Stimulated activated CD4-positive, alpha-beta T cell treated with anti-CD3 and anti-CD28 coated beads, TNF-alpha, amount 100 ng/mL, for 24 hours (primary cell): ENCODE measurements at regions not wholly inside any gene's neighbourhood (a gene's known extent, or its start where the extent isn't known, plus 50 kb on each side); places are given as distances from the start of the nearest gene placed in this dataset.
"Not testable (repeated sequence)": the region's sequence is repeated elsewhere in the genome, so short reads cannot be mapped to it uniquely, and the experiment has no call there.

Experiments used
- DNase-seq, 3 experiments: peaks; one replicate each; pipeline ENCODE4 v3.0.0-alpha.2; 2020; ENCODE audit warnings: low read depth in 3 of 3

DNA sequence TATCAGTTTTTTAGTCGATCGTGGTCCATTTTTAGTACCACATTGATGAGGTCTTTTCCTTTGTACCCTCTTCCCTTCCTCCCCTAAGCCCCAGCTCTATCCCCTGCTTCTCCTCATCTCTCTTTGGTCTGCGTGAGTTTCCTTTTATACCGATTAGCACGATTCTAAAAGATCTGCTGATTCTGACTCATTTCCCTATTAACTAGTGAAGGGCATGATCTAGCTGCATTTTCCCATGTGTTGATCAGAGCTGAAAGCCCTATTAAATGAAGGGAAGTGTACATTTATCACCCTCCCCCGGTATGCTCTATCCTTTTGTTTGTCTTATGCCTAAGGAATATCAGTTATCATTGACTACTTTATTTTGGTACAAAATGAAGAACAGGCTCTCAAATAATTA is 181.7 kb upstream of the NPY2R start:
- no peak for DNase-seq

DNA sequence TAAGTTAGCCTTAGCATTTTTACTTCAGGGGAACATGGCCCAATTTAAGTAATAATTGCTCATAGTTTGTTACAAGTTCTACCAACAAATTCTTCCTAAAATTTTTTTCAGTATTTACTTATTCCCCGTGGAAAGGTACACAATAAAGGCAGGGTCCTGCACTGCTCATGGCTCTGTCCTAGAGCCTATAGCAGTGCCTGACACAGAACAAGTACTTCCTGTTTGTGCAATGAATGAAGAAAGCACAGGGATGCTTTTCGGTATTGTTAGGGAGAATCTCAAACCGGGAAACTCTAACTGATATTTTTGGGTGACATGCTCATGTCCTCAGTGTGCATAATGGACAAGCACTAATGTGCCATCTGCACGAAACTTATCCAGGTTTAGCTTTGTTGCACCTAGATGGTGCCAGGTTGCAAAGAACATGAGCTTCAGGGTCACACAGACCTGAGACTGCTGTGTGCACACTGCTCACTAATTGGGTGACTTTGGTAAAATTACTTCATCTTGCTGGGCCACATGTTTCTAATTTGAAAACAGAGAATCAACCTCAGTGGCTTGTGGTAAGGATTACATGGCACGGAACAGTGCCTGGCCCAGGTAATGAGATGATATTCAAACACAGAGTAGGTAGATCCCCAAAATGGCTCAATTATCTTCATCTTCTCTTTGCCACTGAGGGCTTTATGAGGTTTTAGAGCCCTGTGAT is 175.8 kb upstream of the NPY2R start:
- no peak for DNase-seq

DNA sequence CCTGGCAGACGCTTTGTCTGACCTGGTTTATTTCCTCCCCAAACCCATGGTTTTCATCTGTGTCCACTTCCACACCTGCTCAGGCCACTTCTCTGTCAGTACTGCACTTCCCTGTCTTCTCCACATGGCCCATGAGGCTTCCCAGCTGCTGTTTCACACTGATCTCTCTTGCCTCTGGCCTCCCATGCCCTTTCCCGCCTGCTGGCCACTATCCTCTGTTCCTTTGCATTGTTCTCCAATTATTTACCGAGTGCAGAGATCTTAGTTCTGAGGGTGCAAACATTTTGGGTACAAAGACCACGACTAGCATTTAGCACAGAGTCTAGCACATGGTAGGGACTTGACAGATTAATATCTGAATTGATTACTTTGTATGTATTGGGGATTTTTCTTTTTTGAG is 174.8 kb upstream of the NPY2R start:
- DNase-seq, result no peak

DNA sequence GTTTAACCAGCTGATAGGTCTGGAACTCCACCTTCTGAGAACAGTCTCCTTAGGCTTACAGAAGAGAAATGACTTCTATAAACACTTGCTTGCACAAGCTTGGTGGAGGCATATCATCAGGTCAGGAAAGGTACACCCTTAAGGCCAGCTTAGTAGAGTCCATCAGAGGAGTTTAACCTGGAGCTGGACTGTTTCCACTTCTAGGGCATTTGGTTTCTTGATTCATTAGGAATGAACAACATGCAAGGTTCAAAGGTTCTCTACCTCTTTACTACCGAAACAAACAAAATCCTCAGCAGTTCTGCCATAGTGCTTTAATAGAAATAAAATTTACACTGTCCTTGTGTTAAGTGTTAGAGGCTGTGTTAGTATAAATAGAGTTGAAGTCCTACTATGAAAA is 171.4 kb upstream of the NPY2R start:
- DNase-seq, result no peak

DNA sequence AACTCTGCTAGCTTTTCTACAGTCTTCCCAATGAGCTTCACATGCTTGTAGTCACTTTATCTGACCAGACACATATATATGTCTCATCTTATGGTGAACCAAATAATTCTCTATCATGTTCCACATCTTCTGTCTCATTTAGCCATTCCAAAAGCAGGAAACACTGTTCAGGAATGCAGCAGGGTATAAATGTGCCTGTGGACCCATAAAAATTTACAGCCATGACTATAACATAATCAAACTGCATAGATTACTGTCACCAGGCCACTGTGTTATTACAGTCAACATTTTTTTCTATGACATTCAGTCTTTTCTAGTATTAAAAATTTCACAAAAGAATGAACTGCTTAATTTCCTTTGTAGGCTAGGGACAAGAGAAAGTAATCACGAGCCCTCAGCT is 170.0 kb upstream of the NPY2R start:
- no peak for DNase-seq

DNA sequence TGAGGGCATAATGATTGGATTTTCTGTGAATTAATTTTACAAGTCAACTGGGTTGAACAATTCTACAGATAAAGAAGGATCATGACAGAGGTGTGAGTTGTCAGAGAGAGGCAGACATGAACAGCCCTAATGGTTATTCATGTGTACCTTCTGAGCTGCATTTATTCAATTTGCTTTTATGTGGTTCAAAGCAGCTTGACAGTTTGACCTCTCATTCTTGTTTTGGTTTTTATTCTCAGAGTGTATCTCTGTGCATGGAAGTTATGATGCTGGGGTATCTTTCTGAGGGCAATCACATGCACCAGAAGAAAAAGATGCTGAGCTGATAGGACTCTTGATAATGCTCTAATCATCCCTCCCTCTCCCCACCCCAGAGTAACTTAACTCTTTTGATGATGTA is 169.3 kb upstream of the NPY2R start:
- no peak for DNase-seq

DNA sequence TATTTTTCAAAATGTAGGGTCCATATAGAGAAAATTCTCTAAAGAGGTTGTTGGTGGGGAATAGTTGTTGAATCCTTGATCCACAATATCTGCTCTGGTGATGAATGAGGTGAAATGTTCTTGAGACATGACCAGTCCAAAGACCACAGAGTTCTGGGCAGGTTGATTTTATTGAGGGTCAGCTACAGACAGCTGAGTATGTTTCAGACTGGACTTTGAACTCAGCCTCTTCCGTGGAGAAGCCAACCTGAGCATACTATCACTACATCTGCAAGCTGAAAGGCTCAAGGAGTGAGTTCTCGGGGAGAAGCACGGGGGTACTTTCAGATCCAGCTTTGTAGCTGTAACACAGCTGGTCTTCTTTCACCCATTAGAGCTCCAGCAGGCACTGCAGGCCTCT is 168.4 kb upstream of the NPY2R start:
- no peak for DNase-seq

DNA sequence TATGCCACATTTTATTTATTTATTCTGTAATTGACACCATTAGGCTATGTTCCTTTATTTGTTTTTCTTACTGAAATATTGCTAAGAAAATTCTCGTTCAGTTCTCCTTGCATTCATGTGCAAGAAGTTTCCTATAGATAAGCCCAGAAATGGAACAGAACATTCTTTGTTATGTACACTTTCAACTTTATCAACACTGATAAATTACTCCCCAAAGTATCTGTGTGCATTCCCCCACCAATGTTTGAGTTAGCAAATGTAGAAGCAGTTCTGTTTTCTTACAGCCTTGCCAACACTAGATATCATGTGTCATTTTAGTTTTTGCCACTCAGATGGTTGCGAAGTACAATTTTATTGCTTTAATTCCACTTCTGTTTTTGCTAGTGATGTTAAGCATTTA is 166.4 kb upstream of the NPY2R start:
- DNase-seq, result no peak

DNA sequence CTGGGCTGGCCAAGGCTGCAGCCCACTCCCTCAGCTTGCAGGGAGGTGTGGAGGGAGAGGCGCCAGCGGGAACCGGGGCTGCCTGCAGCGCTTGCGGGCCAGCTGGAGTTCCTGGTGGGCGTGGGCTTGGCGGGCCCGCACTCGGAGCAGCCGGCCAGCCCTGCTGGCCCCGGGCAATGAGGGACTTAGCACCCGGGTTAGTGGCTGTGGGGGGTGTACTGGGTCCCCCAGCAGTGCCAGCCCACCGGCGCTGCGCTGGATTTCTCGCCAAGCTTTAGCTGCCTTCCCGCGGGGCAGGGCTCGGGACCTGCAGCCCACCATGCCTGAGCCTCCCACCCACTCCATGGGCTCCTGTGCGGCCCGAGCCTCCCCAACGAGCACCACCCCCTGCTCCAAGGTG is 164.2 kb upstream of the NPY2R start:
- not testable (repeated sequence) for DNase-seq

DNA sequence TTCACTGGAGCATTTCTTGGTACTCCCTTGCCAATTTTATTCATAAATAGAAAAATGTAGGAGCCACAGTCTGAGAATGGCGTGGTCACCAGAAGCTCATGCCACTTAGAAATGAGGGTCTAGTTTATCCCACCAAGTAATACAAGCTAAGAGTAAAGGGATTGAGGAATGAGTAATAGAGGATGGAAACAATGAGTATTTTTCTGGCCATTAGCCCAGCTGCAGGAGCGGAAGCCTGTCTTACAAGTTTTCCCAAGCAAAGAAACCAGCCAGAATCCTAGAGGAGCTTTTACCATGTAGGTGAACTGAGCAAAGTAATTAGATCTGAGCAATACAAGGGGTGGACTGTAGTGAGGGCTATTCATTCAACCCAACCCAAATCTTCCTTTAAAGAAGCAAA is 160.7 kb upstream of the NPY2R start:
- DNase-seq, result no peak

DNA sequence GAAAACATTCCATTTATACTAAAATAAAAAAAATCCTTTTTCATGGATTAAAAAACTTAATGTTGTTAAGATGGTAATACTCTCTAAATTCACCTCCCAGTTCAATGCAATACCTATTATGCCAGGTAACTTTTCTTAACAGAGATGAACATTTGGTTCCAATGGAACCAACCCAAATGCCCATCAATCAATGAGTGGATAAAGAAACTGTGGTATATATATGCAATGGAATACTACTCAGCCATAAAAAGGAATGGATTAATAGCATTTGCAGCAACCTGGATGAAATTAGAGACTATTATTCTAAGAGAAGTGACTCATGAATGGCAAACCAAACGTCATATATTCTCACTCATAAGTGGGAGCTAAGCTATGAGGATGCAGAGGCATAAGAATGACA is 154.4 kb upstream of the NPY2R start:
- not testable (repeated sequence) for DNase-seq

DNA sequence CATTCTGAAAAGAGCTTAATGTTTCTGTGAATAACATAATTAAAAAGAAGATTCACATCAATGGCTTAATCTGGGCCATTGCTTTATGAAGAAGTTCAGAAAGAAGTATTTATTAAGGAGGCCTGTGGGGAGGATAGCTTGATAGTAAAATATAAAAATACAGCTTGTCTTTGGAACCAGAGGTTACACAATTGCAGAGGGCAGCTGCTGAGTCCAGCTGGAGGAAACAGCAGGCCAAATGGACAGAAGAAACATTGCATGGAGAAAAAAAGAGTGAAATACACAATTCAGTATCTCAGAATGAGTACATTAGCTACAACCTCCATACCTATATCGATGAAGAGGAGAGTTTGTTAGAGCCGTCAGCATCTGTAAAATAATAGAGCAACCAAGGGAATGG is 148.0 kb upstream of the NPY2R start:
- no peak for DNase-seq

DNA sequence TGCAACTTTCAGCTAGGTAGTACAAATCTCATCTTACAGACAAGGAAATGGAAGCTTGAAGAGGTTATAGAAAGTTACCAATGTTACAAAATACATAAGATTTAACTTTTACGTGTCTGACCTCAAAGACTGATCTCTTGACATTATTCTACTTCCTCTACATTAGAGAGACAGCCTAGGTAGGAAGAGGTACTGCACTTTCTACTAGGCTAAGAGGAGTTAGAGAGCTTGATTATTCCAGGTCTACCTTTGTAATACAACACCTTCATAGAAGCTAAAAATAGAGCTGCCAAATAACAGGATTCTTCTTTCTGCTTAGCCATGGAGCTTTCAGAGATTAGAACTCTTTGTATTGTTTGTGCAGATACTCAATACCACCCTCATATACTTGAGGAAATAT is 147.6 kb upstream of the NPY2R start:
- DNase-seq, result no peak

DNA sequence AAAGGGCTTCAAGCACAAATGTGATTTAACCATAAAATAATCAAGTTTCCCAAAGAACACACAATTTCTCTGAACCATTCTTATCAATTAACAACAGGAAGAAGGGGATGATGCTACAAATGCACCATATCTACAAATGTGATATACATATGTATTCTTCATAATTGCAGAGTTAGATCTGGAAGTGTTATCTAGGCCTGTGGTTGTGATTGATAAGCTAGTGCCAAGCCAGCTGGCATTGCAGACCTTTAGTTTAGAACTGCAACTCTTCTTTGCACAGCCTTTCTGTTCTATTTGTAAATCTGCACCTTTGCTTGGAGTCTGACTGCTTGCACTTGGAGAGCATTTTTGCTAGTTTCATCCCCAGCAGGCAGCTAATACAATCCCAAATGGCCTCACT is 145.5 kb upstream of the NPY2R start:
- DNase-seq, result no peak

DNA sequence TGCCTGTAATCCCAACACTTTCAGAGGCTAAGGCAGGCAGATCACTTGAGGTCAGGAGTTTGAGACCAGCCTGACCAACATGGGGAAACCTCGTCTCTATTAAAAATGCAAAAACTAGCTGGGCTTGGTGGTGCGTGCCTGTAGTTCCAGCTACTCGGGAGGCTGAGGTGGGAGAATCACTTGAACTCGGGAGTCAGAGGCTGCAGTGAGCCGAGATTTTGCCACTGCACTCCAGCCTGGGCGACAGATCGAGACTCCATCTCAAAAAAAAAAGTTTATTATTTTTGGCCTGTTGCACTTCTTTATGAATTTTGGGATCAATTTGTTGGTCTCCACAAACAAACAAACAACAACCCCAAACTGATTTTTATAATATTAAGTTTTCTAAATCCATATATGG is 143.5 kb upstream of the NPY2R start:
- not testable (repeated sequence) for DNase-seq

DNA sequence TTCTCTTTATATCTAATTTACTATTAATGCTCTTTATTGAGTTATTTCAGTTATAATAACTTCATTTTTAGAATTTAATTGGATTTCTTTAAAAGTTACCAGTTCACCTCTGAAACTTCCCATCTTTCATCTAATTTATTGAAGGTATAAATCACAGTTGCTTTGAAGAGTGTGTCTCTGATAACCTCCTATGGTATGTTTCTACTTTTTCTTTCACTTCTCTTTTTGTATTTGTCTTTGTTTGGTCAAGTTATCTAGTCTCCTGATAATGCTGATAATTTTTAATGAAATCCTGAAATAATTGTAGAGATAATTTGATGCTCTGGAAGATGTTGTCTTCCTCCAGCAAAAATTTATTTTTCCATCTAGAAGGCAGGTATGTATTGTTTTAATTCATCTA is 141.6 kb upstream of the NPY2R start:
- no peak for DNase-seq

DNA sequence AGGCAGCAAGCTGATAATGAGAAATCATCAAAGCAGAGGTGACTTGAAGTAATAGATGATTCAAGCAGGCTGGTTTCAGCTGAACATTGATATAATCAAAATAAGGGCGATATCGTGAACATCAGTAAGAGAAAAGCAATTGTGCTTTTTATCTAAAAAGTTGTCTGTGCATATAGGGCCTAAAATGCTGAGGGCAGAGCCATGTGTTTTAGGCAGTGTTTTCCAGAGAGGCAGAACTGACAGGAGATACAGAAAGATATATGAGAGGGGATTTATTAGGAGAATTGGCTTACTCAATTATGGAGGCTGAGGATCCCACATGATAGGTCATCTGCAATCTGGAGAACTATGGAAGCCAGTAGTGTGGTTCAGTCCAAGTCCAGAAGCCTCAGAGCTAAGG is 136.5 kb upstream of the NPY2R start:
- DNase-seq, result no peak

DNA sequence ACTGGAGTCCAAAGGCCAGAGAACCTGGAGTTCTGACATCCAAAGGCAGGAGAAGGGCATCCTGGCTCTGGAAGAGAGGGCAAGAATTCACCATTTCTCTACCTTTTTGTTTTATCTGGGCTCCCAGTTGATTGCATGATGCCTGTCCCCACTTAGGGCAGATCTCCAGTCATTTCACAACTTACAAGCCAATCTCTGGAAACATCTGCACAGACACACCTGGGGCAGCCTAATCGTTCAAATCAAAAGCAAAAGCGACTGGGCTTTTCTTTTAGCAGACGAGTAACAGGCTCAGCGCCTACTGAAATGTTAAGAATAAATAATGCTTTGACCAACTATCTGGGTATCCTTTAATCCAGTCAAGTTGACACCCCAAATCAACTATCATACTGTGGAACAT is 136.0 kb upstream of the NPY2R start:
- no peak for DNase-seq

DNA sequence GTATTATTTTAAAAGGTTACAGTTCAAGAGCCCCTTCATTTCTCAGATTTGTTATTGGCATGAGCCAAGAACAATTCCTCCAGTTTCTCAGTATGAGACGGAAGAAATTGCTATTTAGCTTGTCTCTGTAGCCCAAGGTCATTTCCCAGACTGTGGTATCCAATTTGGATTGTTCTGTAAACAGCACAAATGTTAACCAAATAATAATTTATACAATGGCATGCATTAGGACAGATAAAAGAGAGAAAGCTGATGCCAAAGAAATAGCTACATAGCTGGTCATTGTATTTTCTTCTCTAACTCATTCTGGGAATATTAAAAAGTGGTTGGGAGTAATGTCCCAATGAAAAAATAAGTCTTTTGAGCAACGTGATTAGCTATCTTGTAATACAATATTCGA is 134.6 kb upstream of the NPY2R start:
- no peak for DNase-seq

DNA sequence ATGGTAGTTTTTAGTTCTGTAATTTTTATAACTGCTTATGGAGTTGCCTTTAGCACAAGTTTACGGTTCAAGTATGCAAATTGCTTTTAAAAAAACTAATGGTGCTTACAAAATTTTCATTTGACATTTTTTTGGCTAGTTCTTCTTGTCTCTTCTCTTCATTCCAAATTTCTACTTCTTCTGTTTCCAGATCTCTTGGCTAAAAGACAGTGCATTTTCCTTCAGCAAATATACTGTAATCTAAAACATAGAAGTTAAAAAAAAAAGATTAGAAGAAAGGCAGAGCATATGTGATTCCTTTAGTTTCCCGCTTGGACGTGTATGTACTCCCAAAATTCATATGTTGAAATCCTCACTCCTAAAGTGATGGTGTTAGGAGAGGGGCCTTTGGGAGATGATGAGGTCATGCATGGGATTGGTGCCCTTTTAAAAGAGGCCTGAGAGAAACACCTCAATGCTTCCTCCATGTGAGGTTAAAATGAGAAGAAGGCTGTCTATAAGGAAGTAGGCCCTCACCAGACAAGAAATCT is 132.1 kb upstream of the NPY2R start:
- no peak for DNase-seq

DNA sequence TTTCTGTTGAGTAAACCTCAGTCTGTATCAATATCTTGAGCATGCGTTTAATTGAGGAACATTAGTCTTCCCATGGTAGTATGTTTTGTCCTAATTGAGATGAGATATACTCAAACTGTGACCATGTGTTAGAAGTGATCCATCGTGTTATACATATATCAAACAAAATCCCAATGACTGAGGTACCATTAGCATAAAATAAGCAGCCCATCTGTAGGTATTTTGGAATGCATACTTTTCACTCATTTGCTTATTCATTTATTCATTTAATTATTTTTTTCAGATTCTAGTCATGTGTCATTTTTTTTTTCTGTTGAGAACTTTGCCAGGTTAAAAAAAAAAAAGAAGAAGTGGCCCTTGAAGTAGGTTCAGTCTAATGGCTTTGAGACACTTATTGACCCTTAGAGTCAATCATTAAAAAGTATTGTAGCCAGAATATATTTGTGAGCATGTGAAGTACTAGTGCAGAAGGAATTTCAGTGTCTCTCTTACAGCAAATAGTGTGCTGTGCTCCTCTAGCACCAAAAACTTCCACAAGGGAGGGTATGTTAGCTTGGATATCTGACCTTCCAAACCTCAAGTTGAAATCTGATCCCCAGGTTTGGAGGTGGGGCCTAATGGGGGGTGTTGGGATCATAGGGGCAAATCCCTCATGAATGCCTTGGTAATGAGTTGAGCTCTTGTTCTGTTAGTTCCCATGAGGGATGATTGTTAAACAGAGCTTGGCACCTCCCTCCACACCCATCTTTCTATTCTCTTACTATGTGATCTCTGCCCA is 130.8 kb upstream of the NPY2R start:
- no peak for DNase-seq

DNA sequence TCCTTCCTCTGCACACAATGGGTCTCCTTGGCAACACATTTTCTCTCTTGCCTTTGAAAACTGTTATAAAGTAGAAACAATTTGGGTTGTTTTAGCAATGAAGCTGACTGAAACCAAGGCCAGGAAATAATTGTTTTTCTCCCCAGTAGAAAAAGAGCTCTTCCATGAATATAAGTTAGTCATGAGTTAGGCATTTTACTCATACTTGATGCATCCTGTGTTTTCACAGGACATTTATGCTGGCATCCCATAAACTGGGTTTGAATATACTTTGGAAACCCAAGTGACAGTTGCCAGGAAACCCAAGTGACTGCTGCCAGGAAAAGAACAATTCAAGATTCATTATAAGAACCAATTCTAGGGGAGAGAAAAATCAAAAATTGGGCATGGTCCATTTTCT is 128.6 kb upstream of the NPY2R start:
- no peak for DNase-seq

DNA sequence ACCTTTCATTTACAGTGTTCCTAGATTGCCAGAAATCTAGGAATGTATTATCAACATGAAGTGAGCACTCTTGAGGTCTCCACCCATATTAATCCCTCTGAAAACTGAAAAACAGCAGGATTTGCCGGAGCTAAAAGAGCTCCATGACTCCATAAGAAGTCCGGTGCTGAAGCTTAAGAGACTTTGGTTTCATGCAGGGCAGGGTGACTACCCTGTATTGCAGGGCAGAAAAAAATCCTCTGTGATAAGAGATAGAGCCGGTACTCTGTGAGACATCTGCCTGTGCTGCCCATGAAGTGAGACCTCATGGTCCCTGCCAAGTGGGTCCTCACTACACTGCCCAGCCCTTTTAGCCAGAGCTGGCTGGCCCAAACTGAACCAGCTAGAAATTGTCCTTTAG is 127.2 kb upstream of the NPY2R start:
- no peak for DNase-seq
